GM12872 (cell line): ENCODE measurements at regions not wholly inside any gene's neighbourhood (a gene's known extent, or its start where the extent isn't known, plus 50 kb on each side); places are given as distances from the start of the nearest gene placed in this dataset.

Experiments used
- TF ChIP-seq, protein P1 (sequence below): IDR thresholded peaks from 3 replicates; pipeline ENCODE4 v1.5.1; 2011; ENCODE audit warnings: low read depth, mild to moderate bottlenecking, low read length, moderate library complexity; ENCODE audit not compliant: insufficient read depth

GRCh38 chr15:31814082-31814481 is 216.2 kb upstream of the CHRNA7 start:
- TF ChIP-seq, protein P1, sequence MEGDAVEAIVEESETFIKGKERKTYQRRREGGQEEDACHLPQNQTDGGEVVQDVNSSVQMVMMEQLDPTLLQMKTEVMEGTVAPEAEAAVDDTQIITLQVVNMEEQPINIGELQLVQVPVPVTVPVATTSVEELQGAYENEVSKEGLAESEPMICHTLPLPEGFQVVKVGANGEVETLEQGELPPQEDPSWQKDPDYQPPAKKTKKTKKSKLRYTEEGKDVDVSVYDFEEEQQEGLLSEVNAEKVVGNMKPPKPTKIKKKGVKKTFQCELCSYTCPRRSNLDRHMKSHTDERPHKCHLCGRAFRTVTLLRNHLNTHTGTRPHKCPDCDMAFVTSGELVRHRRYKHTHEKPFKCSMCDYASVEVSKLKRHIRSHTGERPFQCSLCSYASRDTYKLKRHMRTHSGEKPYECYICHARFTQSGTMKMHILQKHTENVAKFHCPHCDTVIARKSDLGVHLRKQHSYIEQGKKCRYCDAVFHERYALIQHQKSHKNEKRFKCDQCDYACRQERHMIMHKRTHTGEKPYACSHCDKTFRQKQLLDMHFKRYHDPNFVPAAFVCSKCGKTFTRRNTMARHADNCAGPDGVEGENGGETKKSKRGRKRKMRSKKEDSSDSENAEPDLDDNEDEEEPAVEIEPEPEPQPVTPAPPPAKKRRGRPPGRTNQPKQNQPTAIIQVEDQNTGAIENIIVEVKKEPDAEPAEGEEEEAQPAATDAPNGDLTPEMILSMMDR: no peak

DNA sequence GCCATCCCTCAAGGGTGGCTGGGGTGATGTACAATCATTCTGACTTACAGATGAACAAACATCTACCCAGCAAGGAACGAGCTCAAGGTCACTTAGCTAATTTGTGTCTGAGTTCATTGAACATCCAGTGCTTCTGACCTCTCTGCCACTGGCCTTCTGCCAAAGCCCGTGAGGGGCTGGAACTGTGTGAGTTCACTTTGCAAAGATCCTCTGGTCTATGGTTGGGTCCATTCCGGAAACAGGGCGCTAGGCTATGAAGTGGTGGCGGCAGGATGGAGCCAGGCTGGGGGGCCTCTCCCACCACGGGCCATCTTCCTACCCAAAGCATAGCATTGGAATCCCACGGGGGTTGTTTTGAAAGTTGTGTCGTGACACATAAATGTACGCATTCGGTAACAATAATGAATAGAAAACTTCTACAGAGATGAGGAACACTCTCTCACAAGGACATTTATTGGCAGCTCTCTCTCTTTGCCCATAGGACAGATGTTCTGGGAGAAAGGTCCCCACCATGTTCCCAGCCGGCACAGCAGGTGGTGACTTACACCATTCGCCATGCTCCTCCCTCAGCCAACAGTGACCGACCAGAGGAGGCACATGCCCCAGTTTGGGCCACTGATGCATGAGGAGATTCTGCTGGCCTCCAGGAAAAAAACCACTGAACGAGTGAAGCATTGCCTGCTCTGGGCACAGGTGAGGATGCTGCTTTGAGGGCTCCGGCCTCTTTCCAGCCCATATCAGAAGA is 214.7 kb upstream of the CHRNA7 start:
- TF ChIP-seq, protein P1: no peak

- TF ChIP-seq, protein P1: no peak
Measured at GRCh38 chr15:31822463-31822862, 207.9 kb upstream of the CHRNA7 start.

GRCh38 chr15:31824024-31824423 is 206.3 kb upstream of the CHRNA7 start:
- TF ChIP-seq, protein P1: no peak

GRCh38 chr15:31828594-31828993 is 201.7 kb upstream of the CHRNA7 start:
- TF ChIP-seq, protein P1: no peak

GRCh38 chr15:31830591-31830990 is 199.7 kb upstream of the CHRNA7 start:
- TF ChIP-seq, protein P1: no peak

- TF ChIP-seq, protein P1: no peak
Measured at GRCh38 chr15:31831596-31831995, 198.7 kb upstream of the CHRNA7 start.
